Upper lobe of left lung (tissue), 6 donors: ENCODE measurements at regions not wholly inside any gene's neighbourhood (a gene's known extent, or its start where the extent isn't known, plus 50 kb on each side); places are given as distances from the start of the nearest gene placed in this dataset.
A peak's percentile ranks its signal among the peaks of the same experiment; 100 is the strongest.

ENCODE experiments used
- ATAC-seq, 2 donors: fragments of 200-7000 bp; cut with Tn5 transposase; one replicate each; pipeline ENCODE4 v1.9.1; 2022; ENCODE audit warnings: mild to moderate bottlenecking in 2 of 2, moderate library complexity in 2 of 2; ENCODE audit not compliant: low FRiP score in 2 of 2
- DNase-seq, 2 donors: peaks; one replicate each; pipeline ENCODE4 v3.0.0-alpha.2; 2019 to 2020
- H3K27ac ChIP-seq, 4 donors: fragments of 200-600 bp; sonication (generic); one replicate each; pipeline ENCODE4 v1.5.1; 2016 to 2019
- H3K27me3 ChIP-seq, 4 donors: fragments of 200-600 bp; sonication (generic); one replicate each; pipeline ENCODE4 v1.5.1; 2017 to 2019
- H3K36me3 ChIP-seq, 4 donors: fragments of 200-600 bp; sonication (generic); one replicate each; pipeline ENCODE4 v1.5.1; 2016 to 2019
- H3K4me1 ChIP-seq, 4 donors: fragments of 200-600 bp; sonication (generic); one replicate each; pipeline ENCODE4 v1.5.1; 2018 to 2019
- H3K4me3 ChIP-seq, 4 donors: fragments of 200-600 bp; sonication (generic); one replicate each; pipeline ENCODE4 v1.5.1; 2017 to 2019; ENCODE audit warnings: mild to moderate bottlenecking in 2 of 4, moderate library complexity in 1 of 4
- H3K9me3 ChIP-seq, 4 donors: fragments of 200-600 bp; sonication (generic); one replicate each; pipeline ENCODE4 v1.5.1; 2018 to 2019
- CTCF ChIP-seq, 6 experiments: fragments of 450-650 bp in 4 of 6; fragments of 200-600 bp in 2 of 6; sonication (generic) in 2 of 6; IDR thresholded peaks; one replicate each; pipeline ENCODE4 v1.5.1; 2016 to 2019; ENCODE audit warnings: antibody characterized with exemption in 6 of 6
- EP300 ChIP-seq, 4 donors: sonication (generic); formaldehyde crosslinking; IDR thresholded peaks; one replicate each; pipeline ENCODE4 v1.5.1; 2017; ENCODE audit warnings: antibody characterized with exemption in 4 of 4, control low read depth in 2 of 4
- POLR2A ChIP-seq, 4 donors: fragments of 450-650 bp; IDR thresholded peaks; one replicate each; pipeline ENCODE4 v1.5.1; 2016 to 2017; ENCODE audit warnings: antibody characterized with exemption in 4 of 4, mild to moderate bottlenecking in 2 of 4
- POLR2AphosphoS5 ChIP-seq, 2 donors: sonication (generic); formaldehyde crosslinking; IDR thresholded peaks; one replicate each; pipeline ENCODE4 v1.5.1; 2017; ENCODE audit warnings: antibody characterized with exemption in 2 of 2
- WGBS, 2 donors: methylation state at CpG; one replicate each; pipeline ENCODE4 v1.1.5; 2017 to 2018; 5-methylcytosine and 5-hydroxymethylcytosine counted together
- donor health status: DM: no; HTN: no; CAD: no; lungs with moderate emphysema.
- donor health status: DM: no; HTN: yes; CAD: no; lungs with severe emphysema.

GRCh38 chr6:164013480-164014208 is 599.1 kb downstream of the QKI start:
- H3K27ac ChIP-seq, result no peak overlapping the region
- DNase-seq, result no peak
- WGBS, 2 donors, result 85 to 94% methylated on average over 5 of the region's 5 CpGs
- no peaks in the 10 kb centered on the region for H3K9me3 ChIP-seq
- H3K4me1 ChIP-seq, result no peaks in the 10 kb centered on the region
- H3K27me3 ChIP-seq, result no peaks in the 10 kb centered on the region
- no peaks in the 10 kb centered on the region for H3K36me3 ChIP-seq
- no peak for ATAC-seq
- TF ChIP-seq CTCF (IDR thresholded peaks at IDR 0.05) (no peak), POLR2AphosphoS5 (IDR thresholded peaks at IDR 0.05) (no peak), EP300 (IDR thresholded peaks at IDR 0.05) (no peak), POLR2A (IDR thresholded peaks at IDR 0.05) (no peak)
- no peak overlapping the region for H3K4me3 ChIP-seq

- no peak for ATAC-seq
- DNase-seq, result no peak
- Histone ChIP-seq H3K27ac (no peak overlapping the region), H3K4me3 (no peak overlapping the region), H3K9me3 (no peaks in the 10 kb centered on the region), H3K27me3 (no peaks in the 10 kb centered on the region), H3K4me1 (no peaks in the 10 kb centered on the region), H3K36me3 (no peaks in the 10 kb centered on the region)
- WGBS, 2 donors, result 85 to 92% methylated on average over 2 of the region's 2 CpGs
- TF ChIP-seq EP300 (IDR thresholded peaks at IDR 0.05) (no peak), CTCF (IDR thresholded peaks at IDR 0.05) (no peak), POLR2AphosphoS5 (IDR thresholded peaks at IDR 0.05) (no peak), POLR2A (IDR thresholded peaks at IDR 0.05) (no peak)
Observed at GRCh38 chr6:164011321-164011720, 596.8 kb downstream of the QKI start.

- no peak for DNase-seq
- H3K4me3 ChIP-seq, result no peak overlapping the region
- peak in 1 of 2 donors; percentile 44 for ATAC-seq
- no peaks in the 10 kb centered on the region for H3K36me3 ChIP-seq
- no peaks in the 10 kb centered on the region for H3K9me3 ChIP-seq
- H3K4me1 ChIP-seq, result no peaks in the 10 kb centered on the region
- H3K27ac ChIP-seq, result no peak overlapping the region
- WGBS, 2 donors, result 72 to 77% methylated on average over 6 of the region's 6 CpGs
- no peaks in the 10 kb centered on the region for H3K27me3 ChIP-seq
- TF ChIP-seq POLR2A (IDR thresholded peaks at IDR 0.05) (no peak), POLR2AphosphoS5 (IDR thresholded peaks at IDR 0.05) (no peak), EP300 (IDR thresholded peaks at IDR 0.05) (no peak), CTCF (IDR thresholded peaks at IDR 0.05) (no peak)
Observed at GRCh38 chr6:164010441-164011103, 596.1 kb downstream of the QKI start.

- WGBS, 2 donors, result 93 to 95% methylated on average over 4 of the region's 4 CpGs
- ATAC-seq (no peak), DNase-seq (no peak)
- Histone ChIP-seq H3K4me1 (no peaks in the 10 kb centered on the region), H3K9me3 (no peaks in the 10 kb centered on the region), H3K4me3 (no peak overlapping the region), H3K36me3 (no peaks in the 10 kb centered on the region), H3K27ac (no peak overlapping the region), H3K27me3 (no peaks in the 10 kb centered on the region)
- TF ChIP-seq EP300 (IDR thresholded peaks at IDR 0.05), result no peak
- TF ChIP-seq CTCF (IDR thresholded peaks at IDR 0.05), result no peak
- TF ChIP-seq POLR2A (IDR thresholded peaks at IDR 0.05), result no peak
- no peak for TF ChIP-seq POLR2AphosphoS5 (IDR thresholded peaks at IDR 0.05)
Observed at GRCh38 chr6:164008902-164009301, 594.4 kb downstream of the QKI start.
